HG03108 (cell line): ENCODE measurements at regions not wholly inside any gene's neighbourhood (a gene's known extent, or its start where the extent isn't known, plus 50 kb on each side); places are given as distances from the start of the nearest gene placed in this dataset.

Source experiments
- ATAC-seq: cut with Tn5 transposase; IDR thresholded peaks from one replicate; pipeline ENCODE4 v1.9.1; 2021; ENCODE audit warnings: moderate library complexity; ENCODE audit not compliant: unreplicated experiment

DNA sequence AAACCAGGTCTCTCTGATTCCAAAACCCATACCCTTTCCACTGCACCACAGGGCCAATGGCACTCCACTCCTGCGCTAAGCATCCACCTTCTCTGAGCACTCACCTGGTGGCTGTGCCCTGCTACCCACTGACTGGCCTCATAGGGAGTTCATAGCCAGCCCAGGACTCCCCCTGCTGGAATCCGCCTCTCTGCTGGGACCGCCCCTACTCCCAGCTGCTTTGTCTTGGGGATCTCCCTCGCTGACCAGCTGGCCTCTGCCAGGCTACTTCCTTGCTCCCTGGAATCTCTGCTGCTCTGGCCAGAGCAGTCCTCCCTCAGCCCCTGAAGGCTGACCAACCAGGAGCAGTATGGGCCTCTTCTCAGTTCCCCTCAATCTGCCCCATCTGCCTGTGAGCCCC, 129.7 kb downstream of the FAXC start:
- ATAC-seq = peak; percentile 80

DNA sequence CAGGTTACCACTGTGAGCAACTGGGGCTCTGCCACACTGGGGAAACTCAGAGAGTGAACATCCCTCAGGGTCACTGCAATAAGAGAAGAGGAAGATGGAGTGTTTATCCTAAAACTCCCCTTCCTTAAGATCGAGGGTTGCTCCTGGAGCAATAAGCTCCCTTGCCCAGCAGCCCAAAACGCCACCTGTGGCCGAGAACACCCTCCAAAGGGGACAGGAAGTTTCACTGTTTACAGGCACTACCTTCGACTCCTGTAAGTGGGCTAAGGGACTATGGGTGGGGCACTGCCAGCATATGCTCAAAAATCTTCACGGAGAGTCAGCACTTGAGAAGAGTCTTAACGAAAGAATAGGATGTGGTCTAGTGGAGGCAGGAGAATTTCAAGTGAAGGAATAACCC, 132.5 kb downstream of the FAXC start:
- no peak for ATAC-seq

DNA sequence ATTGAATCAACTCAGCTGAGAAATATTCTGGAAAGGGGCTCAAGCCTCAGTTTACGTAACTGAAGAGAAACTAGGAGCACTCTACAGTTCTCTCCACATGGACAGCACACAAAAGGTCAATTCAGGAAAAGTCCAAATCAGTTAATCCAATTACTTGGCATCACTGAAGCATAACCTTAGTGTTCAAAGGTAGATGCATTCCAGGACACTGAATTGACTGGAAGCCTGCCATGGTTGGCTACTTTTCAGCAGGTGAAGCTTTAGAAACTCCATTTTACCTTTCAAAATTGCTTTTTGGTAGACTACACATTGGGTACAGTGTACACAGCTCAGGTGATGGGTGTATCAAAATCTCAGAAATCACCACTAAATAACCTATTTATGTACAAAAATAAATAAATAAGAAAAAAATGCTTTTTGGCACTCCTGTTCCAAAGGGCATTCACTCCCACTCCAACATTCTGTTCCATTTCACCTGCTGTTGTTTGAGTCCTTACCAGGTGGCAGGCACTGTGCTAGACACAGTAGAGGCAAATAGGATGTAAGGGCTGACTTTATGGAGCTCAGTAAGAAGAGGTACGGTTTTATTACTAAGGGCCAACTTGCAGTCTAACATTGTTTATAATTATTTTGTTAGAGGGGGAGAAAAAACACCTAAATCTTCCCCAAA, 153.4 kb downstream of the FAXC start:
- no peak for ATAC-seq

DNA sequence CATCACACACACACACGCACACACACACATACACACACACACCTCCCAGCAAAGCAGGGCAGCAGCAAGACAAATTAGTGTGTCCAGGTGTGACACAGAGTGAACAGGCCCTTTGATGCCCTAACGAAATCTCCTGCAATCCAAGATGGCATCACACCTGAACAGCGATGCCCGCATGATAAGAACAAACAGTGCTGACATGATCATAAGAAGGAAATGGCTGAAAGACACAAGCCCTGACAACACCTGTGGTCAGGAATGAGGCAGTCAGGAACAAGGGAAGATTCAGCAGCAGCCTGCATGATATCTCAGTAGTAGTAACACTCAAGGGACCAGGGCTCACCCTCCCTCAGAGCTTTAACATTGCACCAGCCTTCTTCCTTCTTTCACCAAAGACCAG, 156.9 kb downstream of the FAXC start:
- ATAC-seq = no peak

DNA sequence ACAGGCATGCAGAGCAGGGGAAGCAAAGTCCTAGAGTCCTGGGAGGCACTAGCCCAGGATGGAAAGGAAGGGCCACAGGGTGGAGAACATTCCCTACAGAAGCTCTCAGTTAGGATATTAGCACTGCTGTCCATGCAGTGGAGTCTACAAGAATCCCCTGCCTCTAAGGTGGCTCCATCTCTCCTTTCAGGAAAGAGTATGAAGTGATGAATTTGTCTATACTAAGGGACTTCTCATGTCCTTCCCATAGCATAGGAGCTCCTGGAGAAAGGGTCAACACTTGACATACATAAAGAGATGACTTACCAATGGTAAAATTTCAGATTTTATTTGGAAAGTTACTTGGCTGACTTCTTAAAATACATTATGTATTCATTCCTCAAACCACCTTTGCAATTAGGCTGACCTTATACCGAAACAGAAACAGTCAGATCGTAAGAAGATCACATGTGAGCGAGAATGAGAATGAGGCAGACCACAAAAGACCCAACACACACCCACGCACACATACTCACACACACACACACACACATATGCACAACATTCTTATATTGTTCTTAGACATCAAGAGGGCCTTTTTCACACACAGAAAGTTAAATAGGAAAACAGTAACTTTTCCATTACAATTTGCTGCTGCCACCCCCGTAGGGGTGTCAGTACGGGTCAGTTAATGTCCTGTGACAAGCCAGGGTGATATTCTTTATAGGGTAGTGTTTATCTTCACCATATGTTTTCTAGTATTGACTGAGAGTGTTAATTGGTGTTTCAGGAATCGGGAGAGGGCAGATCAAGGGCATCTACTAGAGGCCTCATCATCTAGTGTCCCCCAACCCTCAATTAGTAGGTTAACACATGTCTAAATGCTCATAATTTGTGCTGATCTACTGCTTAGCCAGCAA, 159.4 kb downstream of the FAXC start:
- peak; percentile 88 for ATAC-seq

DNA sequence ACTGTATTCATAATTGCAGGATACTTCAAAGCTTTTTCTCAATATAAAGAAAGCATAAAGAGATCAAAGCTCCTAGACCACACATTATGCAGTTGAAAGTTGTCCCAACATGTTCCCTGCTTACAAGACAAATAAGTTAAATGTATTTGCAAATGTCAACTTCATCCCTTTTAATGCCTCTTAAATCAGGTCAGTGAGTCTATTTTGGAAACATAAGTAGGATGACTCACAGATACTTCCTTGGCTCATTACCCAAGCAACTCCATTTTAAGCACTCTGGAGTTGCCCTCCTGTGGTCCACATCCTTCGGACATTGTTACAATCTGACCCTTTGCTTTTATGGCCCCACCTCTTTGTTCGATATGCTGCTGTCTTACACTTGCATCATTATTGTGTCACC, 162.0 kb downstream of the FAXC start:
- no peak for ATAC-seq

DNA sequence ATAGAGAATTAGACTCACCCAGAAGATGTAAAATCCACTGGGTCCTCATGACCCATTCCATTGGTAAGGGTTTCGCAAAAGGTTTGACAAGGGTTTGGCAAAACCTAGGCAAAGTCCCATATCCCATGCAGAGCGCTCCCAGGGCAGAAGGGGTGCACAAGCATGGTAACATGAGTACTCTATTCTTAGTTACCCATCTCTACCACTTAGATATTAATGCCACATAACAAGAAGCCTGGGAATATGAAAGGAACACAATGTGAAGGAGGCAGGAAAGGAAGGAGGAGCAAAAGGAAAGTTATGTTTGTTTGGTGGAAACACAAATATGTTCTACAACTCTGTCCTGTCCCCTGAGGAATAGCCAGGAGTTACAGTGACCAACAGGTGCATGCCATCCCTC, 163.1 kb downstream of the FAXC start:
- ATAC-seq = no peak

DNA sequence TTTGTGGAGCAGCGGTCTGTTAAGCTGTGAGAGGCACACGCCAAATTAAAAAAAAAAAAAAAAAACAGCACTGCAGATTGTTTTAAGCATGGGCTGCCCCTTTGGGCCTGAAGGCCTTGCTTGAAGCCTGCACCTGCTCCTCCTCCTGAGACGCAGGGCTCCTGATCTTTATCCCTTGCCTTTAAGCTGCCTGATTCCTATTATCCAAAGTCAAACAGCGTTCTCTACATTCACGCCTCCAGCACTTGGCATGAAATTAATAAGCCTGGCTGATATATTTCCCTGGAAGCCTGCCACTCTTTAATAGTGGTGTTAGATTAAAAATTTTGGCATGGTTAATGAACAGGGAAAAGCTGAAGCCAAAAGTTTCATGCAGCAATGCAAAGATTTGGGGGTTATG, 163.9 kb downstream of the FAXC start:
- ATAC-seq = no peak

DNA sequence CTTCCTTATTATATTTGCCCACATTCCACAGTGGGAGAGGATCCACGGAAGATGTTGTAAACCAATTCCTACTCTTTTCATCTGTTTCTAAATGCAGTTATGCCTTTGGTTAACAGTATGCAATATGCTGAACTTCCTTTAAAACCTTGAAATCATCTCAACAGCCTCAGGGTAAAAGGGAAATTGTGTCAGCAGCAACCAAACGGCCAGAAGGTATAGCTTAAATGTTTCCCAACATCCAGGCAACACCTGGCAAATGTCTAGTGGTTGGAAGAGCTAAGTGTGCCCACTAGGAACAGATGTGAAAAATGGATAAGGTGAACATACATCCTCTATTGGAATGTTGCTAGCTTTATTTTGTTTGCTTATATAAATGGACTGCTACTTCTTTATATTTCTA, 164.8 kb downstream of the FAXC start:
- ATAC-seq = no peak

DNA sequence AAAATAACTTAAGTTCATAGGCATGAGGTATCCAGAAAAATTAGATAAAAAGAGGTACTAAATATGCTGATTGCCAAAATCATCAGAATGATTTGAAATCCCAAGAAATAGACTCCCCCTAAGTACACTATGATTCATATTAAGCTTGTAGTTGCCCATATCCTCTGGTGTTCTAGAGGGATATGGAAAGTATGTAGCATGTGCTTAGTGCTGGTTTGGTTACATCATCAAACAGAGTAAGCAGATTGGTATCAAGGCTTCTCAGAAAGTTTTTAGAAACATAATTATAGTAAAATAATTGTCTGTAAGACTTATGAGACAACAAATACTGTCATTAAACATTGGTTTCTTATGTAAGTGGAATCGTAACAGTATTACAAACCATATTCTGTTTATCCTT, 166.4 kb downstream of the FAXC start:
- no peak for ATAC-seq

DNA sequence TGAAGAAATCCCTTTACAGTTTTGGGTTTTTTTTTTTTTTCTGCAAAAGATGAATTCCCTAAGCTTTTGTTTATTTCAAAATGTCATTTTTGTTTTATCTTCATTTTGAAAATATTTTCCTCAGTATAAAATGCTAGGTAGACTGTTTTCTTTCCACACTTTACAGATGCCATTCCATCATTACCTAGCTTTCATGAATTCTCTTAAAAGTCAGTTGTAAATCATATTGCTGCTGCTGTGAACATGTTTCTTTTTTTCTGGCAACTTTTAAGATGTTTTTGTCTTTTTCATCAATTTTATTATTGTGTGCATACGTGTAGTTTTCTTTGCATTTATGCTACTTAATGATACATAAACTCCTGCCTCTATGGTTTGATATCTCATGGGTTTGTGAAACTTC, 168.3 kb downstream of the FAXC start:
- no peak for ATAC-seq

DNA sequence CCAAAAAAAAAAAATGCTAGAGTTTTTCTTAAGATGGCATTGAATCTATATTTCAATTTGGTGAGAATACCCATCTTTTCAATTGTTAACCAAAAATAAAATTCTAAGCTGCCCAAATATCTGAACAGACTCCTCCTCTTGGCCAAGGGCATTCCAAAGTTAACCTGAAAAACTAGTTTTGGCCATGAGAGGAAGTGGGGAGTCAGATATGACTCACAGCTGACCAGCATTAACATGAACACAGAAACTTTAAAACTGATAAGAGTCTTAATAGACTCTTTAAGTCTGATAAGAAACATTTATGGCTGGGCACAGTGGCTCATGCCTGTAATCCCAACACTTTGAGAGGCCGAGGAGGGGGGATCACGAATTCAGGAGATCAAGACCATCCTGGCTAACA, 171.3 kb downstream of the FAXC start:
- no peak for ATAC-seq

DNA sequence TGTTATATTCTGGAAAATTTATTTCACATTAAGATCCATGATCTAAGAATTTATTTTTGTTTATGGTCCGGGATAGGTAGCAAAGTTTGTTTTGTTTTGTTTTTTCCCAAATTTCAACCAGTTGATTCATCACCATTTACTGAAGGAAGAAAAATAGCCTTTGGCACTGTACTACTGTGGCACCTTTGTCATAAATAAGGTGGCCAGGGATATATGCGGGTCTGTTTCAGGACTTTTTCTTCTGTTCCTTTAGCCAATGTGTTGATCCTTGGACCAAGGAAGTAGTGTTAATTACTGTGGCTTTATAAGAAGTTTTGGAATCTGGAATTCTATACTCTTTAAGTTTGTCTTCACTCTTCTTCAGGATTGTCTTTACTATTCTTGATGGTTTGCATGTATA, 171.7 kb downstream of the FAXC start:
- no peak for ATAC-seq

DNA sequence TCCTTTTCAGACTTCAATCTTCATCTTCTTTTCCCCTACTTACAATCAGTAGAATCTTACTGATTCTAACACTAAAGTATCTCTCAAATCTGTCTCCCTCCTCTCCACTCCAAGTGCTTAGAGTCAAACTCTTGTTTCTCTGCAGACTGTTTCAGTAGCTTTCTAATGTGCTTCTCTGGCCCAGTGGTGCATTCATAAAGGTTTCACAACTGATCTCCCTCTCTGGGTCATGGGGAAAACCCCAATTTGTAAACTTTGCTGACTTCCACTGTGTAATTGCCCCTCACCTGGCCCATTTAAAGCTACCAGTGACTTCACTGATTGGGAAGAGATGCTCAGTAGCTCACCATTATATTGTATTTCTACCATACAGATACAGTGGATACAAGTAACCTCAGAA, 183.6 kb downstream of the FAXC start:
- ATAC-seq = peak; percentile 59

DNA sequence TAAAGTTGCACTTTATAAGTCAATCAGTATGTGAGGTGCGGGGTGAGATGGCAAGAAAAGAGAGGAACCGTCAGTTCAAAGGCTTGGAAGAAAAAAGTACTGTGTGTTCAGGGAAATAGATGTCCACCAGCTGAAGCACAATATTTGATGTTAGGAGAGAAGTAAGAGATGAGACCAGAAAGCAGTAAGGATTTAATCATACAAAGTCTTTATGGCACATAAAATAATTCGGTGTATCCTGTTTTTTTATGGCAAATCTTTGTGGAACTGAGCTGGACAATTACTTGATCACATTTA, 197.2 kb downstream of the FAXC start:
- ATAC-seq = no peak

DNA sequence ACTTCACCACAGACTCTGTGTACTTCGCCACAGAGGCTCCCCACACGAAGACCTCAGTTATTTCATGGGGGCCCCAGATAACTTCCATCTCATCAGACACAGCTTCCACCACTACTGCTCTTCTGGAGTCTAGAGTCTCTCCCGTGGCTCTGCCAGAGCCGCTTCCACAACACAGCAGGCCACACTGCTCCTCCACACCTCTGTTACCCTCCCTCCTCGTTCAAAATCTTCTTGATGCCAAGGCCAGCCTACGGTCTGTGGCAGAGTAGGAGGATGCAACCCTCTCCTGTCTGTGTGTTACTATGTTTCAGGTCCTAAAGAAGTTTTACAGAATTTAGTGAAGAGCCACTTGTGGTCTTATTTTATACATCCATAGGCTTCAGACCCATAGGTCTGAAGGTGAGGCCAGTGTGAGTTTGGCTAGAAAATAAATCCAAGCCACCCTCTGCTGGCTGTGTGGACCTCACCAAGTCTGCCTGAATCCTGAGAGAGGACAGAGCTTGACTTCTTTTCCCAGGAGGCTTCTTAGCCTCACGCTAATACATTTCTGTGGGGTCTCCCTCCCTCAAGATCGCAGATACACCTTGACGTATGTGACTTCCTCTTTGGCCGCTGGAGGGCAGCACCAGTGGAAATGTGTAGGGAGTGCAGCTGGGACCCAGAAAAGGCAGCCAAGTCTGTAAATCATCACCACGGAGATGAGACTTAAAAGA, 197.7 kb downstream of the FAXC start:
- peak; percentile 86 for ATAC-seq

DNA sequence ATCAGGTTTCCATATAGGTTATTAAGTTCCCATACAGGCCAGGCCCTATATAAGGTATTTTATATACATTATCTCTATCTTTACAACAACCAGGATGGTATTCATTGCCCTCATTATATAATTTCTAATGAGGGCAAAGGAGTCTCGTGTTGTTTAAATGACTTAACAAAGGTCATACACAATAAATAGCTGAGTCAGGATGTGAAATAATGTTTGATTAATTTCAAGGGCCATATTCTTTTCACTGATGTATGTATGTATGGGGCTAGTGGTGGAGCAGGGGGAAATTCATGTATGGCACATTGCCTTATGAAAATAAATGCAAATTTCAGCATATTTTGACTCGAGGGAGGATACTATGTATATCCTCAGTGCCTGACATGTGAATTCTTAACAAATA, 200.7 kb downstream of the FAXC start:
- no peak for ATAC-seq

DNA sequence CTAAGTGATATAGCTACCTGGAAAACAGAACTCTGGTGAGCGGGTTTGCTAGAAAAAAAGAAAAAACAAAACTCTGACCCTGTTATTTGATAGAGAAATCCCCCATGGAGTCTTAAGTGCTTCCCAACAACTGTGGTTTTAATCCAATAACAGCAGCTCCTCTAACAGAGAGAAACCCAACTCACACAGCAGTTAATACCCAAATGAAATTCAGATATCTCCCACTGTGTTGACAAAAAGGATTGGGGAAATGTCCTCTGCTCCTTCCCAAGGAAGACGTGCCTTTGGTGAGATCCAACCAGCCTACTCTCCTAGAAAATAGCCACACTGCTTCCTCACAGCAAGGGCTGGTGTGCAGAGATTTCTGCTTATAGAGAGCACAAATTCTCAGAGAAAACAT, 200.4 kb upstream of the FBXL4 start:
- no peak for ATAC-seq

DNA sequence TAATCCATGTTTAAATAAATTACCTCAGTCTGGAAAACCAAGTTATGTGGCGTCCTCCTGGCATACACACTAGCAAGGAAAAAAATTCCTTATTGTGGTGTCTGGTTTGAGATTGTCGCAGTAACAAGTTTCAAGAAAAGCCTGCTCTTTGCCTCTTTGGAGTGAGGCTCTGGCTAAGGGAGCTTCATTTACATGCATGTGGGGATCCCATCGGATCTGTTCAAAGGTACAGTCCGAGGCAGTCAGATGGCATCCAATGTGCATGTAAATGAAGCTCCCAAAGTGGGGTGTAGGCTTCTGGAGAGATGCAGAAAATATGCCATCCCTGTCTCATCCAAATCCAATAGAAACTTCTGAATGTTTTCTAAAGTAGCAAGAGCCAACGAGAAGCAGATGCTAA, 199.5 kb upstream of the FBXL4 start:
- ATAC-seq = no peak

DNA sequence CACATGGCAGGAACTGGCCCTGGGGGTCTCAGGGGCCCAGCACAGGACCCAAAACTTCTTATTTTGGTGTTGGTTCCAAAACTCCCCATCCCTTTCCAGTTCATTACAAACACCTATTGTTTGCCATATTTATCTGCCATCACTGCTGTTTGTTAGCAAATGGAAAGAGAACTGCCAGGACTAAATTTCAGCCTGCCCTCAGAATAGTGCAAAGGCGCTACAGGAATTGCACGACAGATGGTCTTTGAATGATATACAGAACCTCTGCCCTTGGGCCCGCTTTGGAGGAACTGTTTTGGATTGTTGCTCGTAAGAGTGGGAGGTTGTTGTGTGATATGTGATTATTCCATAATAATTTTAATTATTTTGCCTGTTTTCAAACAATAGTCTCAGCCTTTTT, 199.0 kb upstream of the FBXL4 start:
- ATAC-seq = no peak

DNA sequence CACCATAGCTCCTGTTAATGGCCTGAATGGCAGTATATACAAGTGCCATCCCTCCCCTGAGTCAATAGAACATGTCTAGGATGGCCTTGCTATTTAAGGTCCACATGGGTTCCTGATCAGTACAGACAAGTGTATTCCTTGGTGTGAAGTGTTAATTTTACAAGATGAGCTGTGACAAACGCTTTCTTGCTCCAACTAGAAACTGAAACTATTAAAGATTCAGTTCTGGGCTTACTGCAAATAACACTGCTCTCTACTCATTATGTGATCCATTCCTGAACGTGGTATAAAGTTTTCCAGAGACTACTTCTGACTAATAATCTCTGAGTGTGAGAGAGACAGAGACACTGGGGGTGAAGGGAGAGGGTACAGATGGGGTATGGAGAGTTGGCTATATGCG, 198.0 kb upstream of the FBXL4 start:
- ATAC-seq = no peak
